ENCODE measurements at regions not wholly inside any gene's neighbourhood (a gene's known extent, or its start where the extent isn't known, plus 50 kb on each side); places are given as distances from the start of the nearest gene placed in this dataset.

GRCh38 chr2:77995161-77995560, 473.0 kb upstream of the LRRTM4 start:
- Histone ChIP-seq H3K27ac (no peak overlapping the region), H3K4me3 (no peak overlapping the region), H3K27me3 (no peaks in the 10 kb centered on the region), H3K36me3 (ENCODE audit: low read depth, missing control alignments) (no peaks in the 10 kb centered on the region), H3K4me1 (no peaks in the 10 kb centered on the region), H3K9me3 (no peaks in the 10 kb centered on the region)
- TF ChIP-seq CTCF (IDR thresholded peaks at IDR 0.05) (no peak), POLR2A (IDR thresholded peaks at IDR 0.05) (no peak)
- intact Hi-C loops (cut with DNase I; ENCODE audit: low total_unique reads): no loop called here
- no peak for DNase-seq

- no peak for TF ChIP-seq CTCF (IDR thresholded peaks at IDR 0.05)
- TF ChIP-seq POLR2A (IDR thresholded peaks at IDR 0.05): no peak
- no peaks in the 10 kb centered on the region for H3K4me1 ChIP-seq
- no peak overlapping the region for H3K4me3 ChIP-seq
- H3K9me3 ChIP-seq: no peaks in the 10 kb centered on the region
- intact Hi-C loops (cut with DNase I; ENCODE audit: low total_unique reads): no loop called here
- 63 to 79% methylated on average over 1 of the region's 1 CpG for WGBS, 2 donors
- H3K27ac ChIP-seq: no peak overlapping the region
- no peak for DNase-seq
- H3K27me3 ChIP-seq: no peaks in the 10 kb centered on the region
- H3K36me3 ChIP-seq (ENCODE audit: low read depth, missing control alignments): no peaks in the 10 kb centered on the region
Measured at GRCh38 chr2:77999376-77999775, 477.2 kb upstream of the LRRTM4 start.

GRCh38 chr2:78009289-78009688, 487.1 kb upstream of the LRRTM4 start:
- DNase-seq: no peak
- no peak for TF ChIP-seq POLR2A (IDR thresholded peaks at IDR 0.05)
- no peak for TF ChIP-seq CTCF (IDR thresholded peaks at IDR 0.05)
- intact Hi-C loops (cut with DNase I; ENCODE audit: low total_unique reads): no loop called here
- H3K36me3 ChIP-seq (ENCODE audit: low read depth, missing control alignments): no peaks in the 10 kb centered on the region
- H3K27me3 ChIP-seq: no peaks in the 10 kb centered on the region
- H3K27ac ChIP-seq: no peak overlapping the region
- no peaks in the 10 kb centered on the region for H3K9me3 ChIP-seq
- H3K4me1 ChIP-seq: no peaks in the 10 kb centered on the region
- H3K4me3 ChIP-seq: no peak overlapping the region

GRCh38 chr2:78011251-78011650, 489.1 kb upstream of the LRRTM4 start:
- WGBS, 2 donors: 84 to 87% methylated on average over 2 of the region's 2 CpGs
- TF ChIP-seq POLR2A (IDR thresholded peaks at IDR 0.05) (no peak), CTCF (IDR thresholded peaks at IDR 0.05) (no peak)

GRCh38 chr2:78020491-78020890, 498.3 kb upstream of the LRRTM4 start:
- 58 to 67% methylated on average over 4 of the region's 4 CpGs for WGBS, 2 donors
- Histone ChIP-seq H3K36me3 (ENCODE audit: low read depth, missing control alignments) (no peaks in the 10 kb centered on the region), H3K27ac (no peak overlapping the region), H3K27me3 (no peaks in the 10 kb centered on the region), H3K4me1 (no peaks in the 10 kb centered on the region), H3K4me3 (no peak overlapping the region), H3K9me3 (no peaks in the 10 kb centered on the region)
- no peak for TF ChIP-seq POLR2A (IDR thresholded peaks at IDR 0.05)
- TF ChIP-seq CTCF (IDR thresholded peaks at IDR 0.05): no peak
- no peak for DNase-seq
- intact Hi-C loops (cut with DNase I; ENCODE audit: low total_unique reads): no loop called here

More at GRCh38 chr2:78011251-78011650, 489.1 kb upstream of the LRRTM4 start:
- H3K36me3 ChIP-seq (ENCODE audit: low read depth, missing control alignments): no peaks in the 10 kb centered on the region
- DNase-seq: no peak
- no peaks in the 10 kb centered on the region for H3K27me3 ChIP-seq
- intact Hi-C loops (cut with DNase I; ENCODE audit: low total_unique reads): no loop called here
- H3K4me1 ChIP-seq: no peaks in the 10 kb centered on the region
- H3K9me3 ChIP-seq: no peaks in the 10 kb centered on the region
- no peak overlapping the region for H3K4me3 ChIP-seq
- no peak overlapping the region for H3K27ac ChIP-seq

Measured in testis (tissue), 2 donors.